DND-41 (cell line): ENCODE measurements at regions not wholly inside any gene's neighbourhood (a gene's known extent, or its start where the extent isn't known, plus 50 kb on each side); places are given as distances from the start of the nearest gene placed in this dataset.

ENCODE experiments used
- ATAC-seq: fragments of 200-7000 bp; cut with Tn5 transposase; 3 replicates; pipeline ENCODE4 v1.9.1; 2021; ENCODE audit warnings: low read depth; ENCODE audit not compliant: insufficient read depth
- DNase-seq: peaks from one replicate; pipeline ENCODE4 v3.0.0-alpha.2; 2020
- H2AFZ ChIP-seq: 2 replicates; pipeline ENCODE4 v1.6.0; 2012; ENCODE audit warnings: low read depth, low read length
- H3K27ac ChIP-seq: 2 replicates; pipeline ENCODE4 v1.5.1; 2012; ENCODE audit warnings: low read length, inconsistent platforms
- H3K27me3 ChIP-seq: fragments of 200-600 bp; sonication (generic); 2 replicates; pipeline ENCODE4 v1.6.0; 2012; ENCODE audit warnings: low read length, mild to moderate bottlenecking, inconsistent platforms; ENCODE audit not compliant: insufficient read depth, poor library complexity
- H3K36me3 ChIP-seq: 2 replicates; pipeline ENCODE4 v1.5.1; 2012; ENCODE audit warnings: low read length, inconsistent platforms; ENCODE audit not compliant: insufficient read depth
- H3K4me1 ChIP-seq: 2 replicates; pipeline ENCODE4 v1.5.1; 2012; ENCODE audit warnings: mild to moderate bottlenecking, low read length; ENCODE audit not compliant: insufficient read depth
- H3K4me2 ChIP-seq: 2 replicates; pipeline ENCODE4 v1.6.0; 2012; ENCODE audit warnings: mild to moderate bottlenecking, moderate library complexity, low read length, inconsistent platforms; ENCODE audit not compliant: insufficient read depth
- H3K4me3 ChIP-seq, 2 experiments: fragments of 200-600 bp in 1 of 2; shearing (Covaris generic) in 1 of 2; 2 replicates each; pipeline ENCODE4 v1.5.1; 2012 to 2016; ENCODE audit warnings: inconsistent platforms in 2 of 2, low read length in 2 of 2, mild to moderate bottlenecking in 2 of 2, low read depth in 1 of 2, moderate library complexity in 1 of 2
- H3K79me2 ChIP-seq: 2 replicates; pipeline ENCODE4 v1.6.0; 2012; ENCODE audit warnings: low read length, inconsistent platforms; ENCODE audit not compliant: insufficient read depth
- H3K9ac ChIP-seq: 2 replicates; pipeline ENCODE4 v1.6.0; 2012; ENCODE audit warnings: low read depth, mild to moderate bottlenecking, inconsistent platforms, low read length, moderate library complexity
- H3K9me3 ChIP-seq: 2 replicates; pipeline ENCODE4 v1.5.1; 2012; ENCODE audit warnings: low read length, moderate library complexity, mild to moderate bottlenecking, inconsistent platforms; ENCODE audit not compliant: insufficient read depth, severe bottlenecking
- H4K20me1 ChIP-seq: 2 replicates; pipeline ENCODE4 v1.6.0; 2012; ENCODE audit warnings: low read length; ENCODE audit not compliant: insufficient read depth
- CTCF ChIP-seq: IDR thresholded peaks from 2 replicates; pipeline ENCODE4 v1.5.1; 2012; ENCODE audit warnings: borderline replicate concordance, low read length, moderate library complexity, mild to moderate bottlenecking; ENCODE audit not compliant: poor library complexity, severe bottlenecking; ENCODE audit errors: extremely low read depth
- EZH2 ChIP-seq: IDR thresholded peaks from 3 replicates; pipeline ENCODE4 v1.6.1; 2012; ENCODE audit warnings: borderline replicate concordance, low read depth, mild to moderate bottlenecking, moderate library complexity, low read length, inconsistent platforms; ENCODE audit not compliant: severe bottlenecking

DNA sequence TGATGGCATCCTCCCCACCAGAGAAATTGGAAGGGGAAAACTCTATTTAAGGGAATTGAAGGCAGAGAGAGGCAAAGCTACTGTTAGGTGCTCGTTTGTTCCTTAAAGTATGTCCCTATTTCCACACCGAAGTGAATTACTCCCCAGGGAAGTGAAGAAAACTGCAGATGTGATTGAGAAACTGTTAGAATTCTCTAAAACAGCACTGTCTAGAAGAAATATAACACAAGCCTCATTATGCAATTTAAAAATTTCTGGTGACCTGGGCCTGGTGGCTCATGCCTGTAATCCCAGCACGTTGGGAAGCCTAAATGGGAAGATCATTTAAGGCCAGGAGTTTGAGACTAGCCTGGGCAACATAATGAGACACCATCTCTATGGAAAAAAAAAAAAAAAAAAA, 305.0 kb downstream of the SHQ1 start:
- Histone ChIP-seq H4K20me1 (no peaks in the 10 kb centered on the region), H2AFZ (no peak overlapping the region), H3K4me2 (no peak overlapping the region), H3K27me3 (no peaks in the 10 kb centered on the region), H3K36me3 (no peaks in the 10 kb centered on the region), H3K79me2 (no peaks in the 10 kb centered on the region), H3K27ac (no peak overlapping the region), H3K9me3 (peaks cover 7% of the 10 kb centered on the region), H3K4me1 (no peaks in the 10 kb centered on the region), H3K4me3 (no peak overlapping the region), H3K9ac (no peak overlapping the region)
- ATAC-seq = no peak
- no peak for DNase-seq
- TF ChIP-seq EZH2 (no peak), CTCF (no peak)

- Histone ChIP-seq H3K4me2 (no peak overlapping the region), H3K79me2 (no peaks in the 10 kb centered on the region), H3K9ac (no peak overlapping the region), H4K20me1 (no peaks in the 10 kb centered on the region), H3K27me3 (no peaks in the 10 kb centered on the region), H3K4me1 (no peaks in the 10 kb centered on the region), H2AFZ (no peak overlapping the region), H3K9me3 (peaks cover 7% of the 10 kb centered on the region), H3K4me3 (no peak overlapping the region), H3K36me3 (no peaks in the 10 kb centered on the region), H3K27ac (no peak overlapping the region)
- TF ChIP-seq EZH2 (no peak), CTCF (no peak)
- no peak for ATAC-seq
- no peak for DNase-seq
Observed at GRCh38 chr3:72542781-72543180, 305.5 kb downstream of the SHQ1 start.

- no peak for ATAC-seq
Observed at GRCh38 chr3:72539856-72540255, 308.4 kb downstream of the SHQ1 start.

More at GRCh38 chr3:72539856-72540255, 308.4 kb downstream of the SHQ1 start:
- H3K4me1 ChIP-seq = no peaks in the 10 kb centered on the region
- DNase-seq = no peak
- H2AFZ ChIP-seq = no peak overlapping the region
- H3K4me3 ChIP-seq = no peak overlapping the region
- H3K27ac ChIP-seq = no peak overlapping the region
- no peaks in the 10 kb centered on the region for H4K20me1 ChIP-seq
- H3K27me3 ChIP-seq = no peaks in the 10 kb centered on the region
- no peak overlapping the region for H3K4me2 ChIP-seq
- peaks cover 7% of the 10 kb centered on the region for H3K9me3 ChIP-seq
- no peaks in the 10 kb centered on the region for H3K79me2 ChIP-seq
- no peaks in the 10 kb centered on the region for H3K36me3 ChIP-seq
- TF ChIP-seq CTCF = no peak
- H3K9ac ChIP-seq = no peak overlapping the region
